A549 (cell line): ENCODE measurements at regions not wholly inside any gene's neighbourhood (a gene's known extent, or its start where the extent isn't known, plus 50 kb on each side); places are given as distances from the start of the nearest gene placed in this dataset.

Experiments
- ATAC-seq, 2 experiments: fragments of 200-7000 bp in 1 of 2; fragments of >200 bp in 1 of 2; cut with Nextera tagmentation in 1 of 2; cut with Tn5 transposase in 1 of 2; 3 replicates each; pipeline versions ENCODE4 v1.8.0 to v1.9.1; 2018 to 2020; ENCODE audit warnings: mild to moderate bottlenecking in 1 of 2, moderate library complexity in 1 of 2
- CTCF ChIA-PET: fragments of 300-600 bp; sonication (Branson Sonifier 250); formaldehyde crosslinking; extraction: SDS; loops from one replicate; lab custom pipeline; 2021; ENCODE audit warnings: antibody characterized with exemption, inconsistent platforms; lab: Yijun Ruan, JAX
- POLR2A ChIA-PET: fragments of 350-600 bp; formaldehyde crosslinking; extraction: SDS; loops from one replicate; lab custom pipeline; 2021; ENCODE audit warnings: antibody characterized with exemption, inconsistent platforms; lab: Yijun Ruan, JAX
- DNase-seq, 2 experiments: peaks; one replicate each; pipeline versions ENCODE4 v3.0.0 to v3.0.0-alpha.2; 2011 to 2016; ENCODE audit warnings: low read depth in 1 of 2, low spot score in 1 of 2
- FAIRE-seq: peaks from 2 replicates; lab custom pipeline; 2011; peaks lifted over from hg19 to GRCh38; lab: Jason Lieb, UNC
- H3K27ac ChIP-seq, 2 experiments: fragments of >200 bp; sonication (Bioruptor Twin); formaldehyde crosslinking; 3 replicates each; pipeline ENCODE4 v1.5.1; 2016 to 2017
- H3K4me1 ChIP-seq: fragments of >200 bp; sonication (Bioruptor Twin); formaldehyde crosslinking; 3 replicates; pipeline ENCODE4 v1.6.1; 2016
- H3K4me2 ChIP-seq: fragments of >200 bp; sonication (Bioruptor Twin); formaldehyde crosslinking; 3 replicates; pipeline ENCODE4 v1.6.1; 2016
- H3K4me3 ChIP-seq: fragments of >200 bp; sonication (Bioruptor Twin); formaldehyde crosslinking; 3 replicates; pipeline ENCODE4 v1.5.1; 2016
- H3K9me3 ChIP-seq: fragments of >200 bp; sonication (Bioruptor Twin); formaldehyde crosslinking; 3 replicates; pipeline ENCODE4 v1.6.1; 2016
- ATOH8 ChIP-seq: fragments of 250-450 bp; sonication (Bioruptor Pico); IDR thresholded peaks from 2 replicates; pipeline ENCODE4 v1.5.0; 2020; ENCODE audit warnings: low read depth, mild to moderate bottlenecking, moderate library complexity
- CBX2 ChIP-seq: fragments of 200-600 bp; sonication (generic); IDR thresholded peaks from 2 replicates; pipeline ENCODE4 v1.6.1; 2016; ENCODE audit warnings: low read depth, mild to moderate bottlenecking, borderline replicate concordance
- CHD4 ChIP-seq: fragments of 200-600 bp; sonication (generic); IDR thresholded peaks from 2 replicates; pipeline ENCODE4 v1.6.1; 2016; ENCODE audit warnings: antibody characterized with exemption, mild to moderate bottlenecking, borderline replicate concordance
- E2F6 ChIP-seq: IDR thresholded peaks from 2 replicates; pipeline ENCODE4 v1.6.1; 2012; ENCODE audit warnings: low read depth, borderline replicate concordance
- EHMT2 ChIP-seq: fragments of 200-600 bp; sonication (generic); IDR thresholded peaks from 2 replicates; pipeline ENCODE4 v1.6.1; 2016; ENCODE audit warnings: antibody characterized with exemption, low read depth, mild to moderate bottlenecking, moderate library complexity
- ELK1 ChIP-seq: fragments of 150-350 bp; IDR thresholded peaks from 2 replicates; pipeline ENCODE4 v1.6.1; 2014; ENCODE audit warnings: low read depth, mild to moderate bottlenecking, low read length
- FOSB ChIP-seq: fragments of 250-450 bp; sonication (Bioruptor Pico); IDR thresholded peaks from 2 replicates; pipeline ENCODE4 v1.5.0; 2020; ENCODE audit warnings: mild to moderate bottlenecking, moderate library complexity
- FOSL2 ChIP-seq, 2 experiments: fragments of 450-650 bp in 1 of 2; fragments of >200 bp in 1 of 2; sonication (Bioruptor Twin) in 1 of 2; formaldehyde crosslinking; IDR thresholded peaks; 2 replicates each; pipeline versions ENCODE4 v1.5.0 to v1.6.1; 2016 to 2020; ENCODE audit warnings: mild to moderate bottlenecking in 1 of 2, moderate library complexity in 1 of 2
- GATA3 ChIP-seq: IDR thresholded peaks from 2 replicates; pipeline ENCODE4 v1.6.1; 2012; ENCODE audit warnings: borderline replicate concordance
- HMGXB4 ChIP-seq: fragments of 250-450 bp; sonication (Bioruptor Pico); IDR thresholded peaks from 2 replicates; pipeline ENCODE4 v1.5.0; 2021; ENCODE audit warnings: mild to moderate bottlenecking, moderate library complexity, borderline replicate concordance
- HOXB13 ChIP-seq: fragments of 250-450 bp; sonication (Bioruptor Pico); IDR thresholded peaks from 2 replicates; pipeline ENCODE4 v1.5.0; 2020; ENCODE audit warnings: low read depth, mild to moderate bottlenecking, moderate library complexity
- JUN ChIP-seq, 2 experiments: fragments of >200 bp; sonication (Bioruptor Twin); formaldehyde crosslinking; IDR thresholded peaks; 2 replicates in 1 of 2; 3 replicates in 1 of 2; pipeline ENCODE4 v1.6.1; 2016 to 2017
- KDM1A ChIP-seq: fragments of 200-600 bp; sonication (generic); IDR thresholded peaks from 2 replicates; pipeline ENCODE4 v1.6.1; 2016; ENCODE audit warnings: low read depth, mild to moderate bottlenecking
- MAX ChIP-seq: IDR thresholded peaks from 2 replicates; pipeline ENCODE4 v1.6.1; 2012
- MAZ ChIP-seq: fragments of 150-350 bp; IDR thresholded peaks from 2 replicates; pipeline ENCODE4 v1.6.1; 2014; ENCODE audit warnings: antibody characterized with exemption, low read depth, low read length, borderline replicate concordance
- PBX3 ChIP-seq: IDR thresholded peaks from 2 replicates; pipeline ENCODE4 v1.6.1; 2012
- POLR2A ChIP-seq: IDR thresholded peaks from 2 replicates; pipeline ENCODE4 v1.6.1; 2012; ENCODE audit warnings: mild to moderate bottlenecking, low read length
- RAD21 ChIP-seq, 2 experiments: fragments of >200 bp in 1 of 2; sonication (Bioruptor Twin) in 1 of 2; formaldehyde crosslinking in 1 of 2; IDR thresholded peaks in 1 of 2; conservative IDR thresholded peaks in 1 of 2; 2 replicates in 1 of 2; 3 replicates in 1 of 2; pipeline ENCODE4 v1.6.1; 2012 to 2018; ENCODE audit warnings: inconsistent platforms in 1 of 2
- RARB ChIP-seq: fragments of 250-450 bp; sonication (Bioruptor Pico); IDR thresholded peaks from 2 replicates; pipeline ENCODE4 v1.8.0; 2021; ENCODE audit warnings: mild to moderate bottlenecking, moderate library complexity
- RCOR1 ChIP-seq: fragments of 150-350 bp; IDR thresholded peaks from 2 replicates; pipeline ENCODE4 v1.6.1; 2014; ENCODE audit warnings: antibody characterized with exemption, low read length, low read depth
- RFX5 ChIP-seq: fragments of 450-650 bp; IDR thresholded peaks from 2 replicates; pipeline ENCODE4 v1.7.1; 2014; ENCODE audit warnings: antibody characterized with exemption, mild to moderate bottlenecking, moderate library complexity
- WGBS: methylation state at CpG from one replicate; pipeline ENCODE4 v1.1.6; 2017; ENCODE audit errors: missing lambda C conversion rate; 5-methylcytosine and 5-hydroxymethylcytosine counted together

GRCh38 chr9:21558079-21558478 is 76.0 kb upstream of the IFNE start (continued):
- no peak for TF ChIP-seq RCOR1

- peaks cover 5% of the 10 kb centered on the region; the same call in 2 of the 3 replicates for H3K4me1 ChIP-seq
- 0 out of 2 replicates have a peak, but pooled peaks have one; percentile 31 for TF ChIP-seq HOXB13 (CRISPR knock-in tag)
- TF ChIP-seq FOSB: 0 out of 2 replicates have a peak, but pooled peaks have one; percentile 23
- no peak for TF ChIP-seq MAZ
- TF ChIP-seq EHMT2: no peak
- TF ChIP-seq MAX: peak; percentile 15; the same call in 1 of the 2 replicates
- 0 out of 5 replicates have a peak, but pooled peaks of 1 of the 2 experiments have one; percentile 6 for TF ChIP-seq RAD21 (conservative IDR thresholded peaks at IDR 0.05 in 1 of 2, IDR thresholded peaks at IDR 0.05 in 1 of 2)
- TF ChIP-seq JUN (IDR thresholded peaks at IDR 0.05): peak in 1 of 2 experiments; percentile 57; a peak in 2 of 5 replicates
- 0 out of 2 replicates have a peak, but pooled peaks have one; percentile 5 for TF ChIP-seq PBX3
- no peak for TF ChIP-seq CHD4
- H3K9me3 ChIP-seq: no peaks in the 10 kb centered on the region
- peak overlapping the region; percentile 79 for H3K4me3 ChIP-seq
- WGBS: under 1% methylated on average over 27 of the region's 40 CpGs
- H3K4me2 ChIP-seq: peak overlapping the region; percentile 95
- ChIA-PET POLR2A (interaction anchor here (0.7 to 4.0 kb wide), 17 partner anchors 9 to 131 kb away, joined by 3 to 43 read pairs (median 8); no protein-coding TSS in a partner anchor), CTCF (interaction anchor here (0.6 to 2.6 kb wide), 15 partner anchors 8 to 686 kb away, joined by 3 to 22 read pairs (median 5); no protein-coding TSS in a partner anchor)
- FAIRE-seq: no peak
- DNase-seq: peak in 1 of 2 experiments; percentile 79
- ATAC-seq: peak; percentile 48 to 62
- peak overlapping the region; percentile 94 to 98 for H3K27ac ChIP-seq
Observed at GRCh38 chr9:21558615-21559401, 76.7 kb upstream of the IFNE start.

GRCh38 chr9:21559402-21560280 is 77.5 kb upstream of the IFNE start:
- under 1% methylated on average over 22 of the region's 88 CpGs for WGBS
- H3K4me2 ChIP-seq: peak overlapping the region; percentile 95
- ATAC-seq (peak; percentile 84 to 85), FAIRE-seq (no peak), DNase-seq (peak; percentile 37 to 83)
- H3K4me1 ChIP-seq: peaks cover 13% of the 10 kb centered on the region; the same call in 2 of the 3 replicates
- ChIA-PET CTCF (interaction anchor here (0.6 to 2.6 kb wide), 14 partner anchors 9 to 685 kb away, joined by 3 to 22 read pairs (median 4); no protein-coding TSS in a partner anchor), POLR2A (interaction anchor here (0.7 to 4.0 kb wide), 20 partner anchors 9 to 229 kb away, joined by 3 to 43 read pairs (median 7); no protein-coding TSS in a partner anchor)
- H3K4me3 ChIP-seq: peak overlapping the region; percentile 79
- H3K9me3 ChIP-seq: no peaks in the 10 kb centered on the region
- H3K27ac ChIP-seq: peak overlapping the region; percentile 94 to 98
- TF ChIP-seq ELK1: no peak
- 0 out of 2 replicates have a peak, but pooled peaks have one; percentile 36 for TF ChIP-seq ATOH8
- peak; percentile 21; the same call in 1 of the 2 replicates for TF ChIP-seq MAX
- 0 out of 2 replicates have a peak, but pooled peaks have one; percentile 20 for TF ChIP-seq RFX5
- peak; percentile 16; the same call in 1 of the 2 replicates for TF ChIP-seq GATA3
- TF ChIP-seq FOSL2 (IDR thresholded peaks at IDR 0.05): no peak
- no peak for TF ChIP-seq FOSL2 (CRISPR knock-in tag; IDR thresholded peaks at IDR 0.05)
- no peak for TF ChIP-seq CBX2
- no peak for TF ChIP-seq E2F6
- TF ChIP-seq PBX3: no peak; the same call in 1 of the 2 replicates
- no peak for TF ChIP-seq KDM1A
- peak; percentile 49; the same call in 1 of the 2 replicates for TF ChIP-seq RARB (CRISPR knock-in tag)
- TF ChIP-seq HMGXB4 (CRISPR knock-in tag): no peak
- TF ChIP-seq POLR2A: peak; percentile 52
